Nephron progenitor cell (in vitro differentiated cells): ENCODE measurements at regions not wholly inside any gene's neighbourhood (a gene's known extent, or its start where the extent isn't known, plus 50 kb on each side); places are given as distances from the start of the nearest gene placed in this dataset.

Experiments used
- DNase-seq: peaks from one replicate; pipeline ENCODE4 v3.0.0; 2021
- H3K27ac Mint-ChIP-seq: 2 replicates; pipeline ENCODE4 v1.8.0; 2021; ENCODE audit warnings: mild to moderate bottlenecking, moderate library complexity, mixed read lengths
- H3K27me3 Mint-ChIP-seq: 2 replicates; pipeline ENCODE4 v1.8.0; 2021; ENCODE audit warnings: mild to moderate bottlenecking, low read depth, mixed read lengths; ENCODE audit not compliant: poor library complexity
- H3K36me3 Mint-ChIP-seq: 2 replicates; pipeline ENCODE4 v1.8.0; 2021; ENCODE audit warnings: low read depth, mixed read lengths
- H3K4me1 Mint-ChIP-seq: 2 replicates; pipeline ENCODE4 v1.8.0; 2021; ENCODE audit warnings: mixed read lengths
- H3K4me3 Mint-ChIP-seq: 2 replicates; pipeline ENCODE4 v1.8.0; 2021; ENCODE audit warnings: mild to moderate bottlenecking, moderate library complexity, mixed read lengths
- H3K9me3 Mint-ChIP-seq: 2 replicates; pipeline ENCODE4 v1.8.0; 2021; ENCODE audit warnings: mild to moderate bottlenecking, moderate library complexity, mixed read lengths
- CTCF ChIP-seq: fragments of 200-600 bp; sonication (generic); IDR thresholded peaks from 2 replicates; pipeline ENCODE4 v1.5.0; 2021; ENCODE audit warnings: antibody characterized with exemption

GRCh38 chr17:71287071-71287823 is 833.6 kb upstream of the SOX9 start:
- Mint-ChIP-seq H3K27ac (peak overlapping the region; percentile 4), H3K4me3 (peak overlapping the region; percentile 65), H3K27me3 (peaks cover 4% of the 10 kb centered on the region)

GRCh38 chr17:71292006-71292405 is 828.8 kb upstream of the SOX9 start:
- DNase-seq: no peak
- no peak for TF ChIP-seq CTCF
- Mint-ChIP-seq H3K36me3 (no peaks in the 10 kb centered on the region), H3K4me1 (peaks cover 23% of the 10 kb centered on the region), H3K4me3 (no peak overlapping the region), H3K27me3 (no peaks in the 10 kb centered on the region), H3K27ac (no peak overlapping the region), H3K9me3 (peaks cover 10% of the 10 kb centered on the region)

More at GRCh38 chr17:71287071-71287823, 833.6 kb upstream of the SOX9 start:
- Mint-ChIP-seq H3K9me3 (no peaks in the 10 kb centered on the region), H3K36me3 (no peaks in the 10 kb centered on the region), H3K4me1 (peaks cover 30% of the 10 kb centered on the region)
- DNase-seq: peak; percentile 31
- TF ChIP-seq CTCF: no peak

GRCh38 chr17:71296005-71296404 is 824.8 kb upstream of the SOX9 start:
- H3K4me1 Mint-ChIP-seq: peaks cover 4% of the 10 kb centered on the region
- no peak for TF ChIP-seq CTCF
- H3K4me3 Mint-ChIP-seq: no peak overlapping the region
- H3K27ac Mint-ChIP-seq: no peak overlapping the region
- DNase-seq: no peak
- no peaks in the 10 kb centered on the region for H3K27me3 Mint-ChIP-seq
- H3K36me3 Mint-ChIP-seq: no peaks in the 10 kb centered on the region
- H3K9me3 Mint-ChIP-seq: peaks cover 23% of the 10 kb centered on the region

DNA sequence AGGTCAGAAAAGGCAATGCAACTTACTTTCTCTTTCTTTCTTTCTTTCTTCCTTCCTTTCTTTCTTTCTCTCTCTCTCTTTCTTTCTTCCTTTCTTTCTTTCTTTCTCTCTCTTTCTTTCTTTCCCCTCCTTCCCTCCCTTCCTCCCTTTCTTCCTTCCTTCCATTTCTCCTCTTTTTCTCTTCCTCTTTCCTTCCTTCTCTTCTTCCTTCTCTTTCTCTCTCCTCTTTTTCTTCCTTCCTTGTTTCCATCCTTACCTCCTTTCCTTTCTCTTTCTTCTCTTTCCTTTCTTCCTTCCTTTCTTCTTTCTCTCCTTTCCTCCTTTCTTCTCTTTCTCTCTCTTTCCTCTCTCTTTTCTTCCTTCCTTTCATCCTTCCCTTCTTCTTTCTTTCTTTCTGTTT is 819.8 kb upstream of the SOX9 start:
- H3K9me3 Mint-ChIP-seq: peaks cover 36% of the 10 kb centered on the region
- no peak for TF ChIP-seq CTCF
- H3K4me3 Mint-ChIP-seq: no peak overlapping the region
- peaks cover 15% of the 10 kb centered on the region for H3K36me3 Mint-ChIP-seq
- DNase-seq: no peak
- H3K27ac Mint-ChIP-seq: no peak overlapping the region
- peaks cover 3% of the 10 kb centered on the region for H3K27me3 Mint-ChIP-seq
- H3K4me1 Mint-ChIP-seq: peaks cover 4% of the 10 kb centered on the region

GRCh38 chr17:71302721-71303549 is 817.9 kb upstream of the SOX9 start:
- Mint-ChIP-seq H3K4me3 (no peak overlapping the region), H3K27me3 (peaks cover 3% of the 10 kb centered on the region), H3K27ac (no peak overlapping the region), H3K4me1 (no peaks in the 10 kb centered on the region), H3K36me3 (peaks cover 19% of the 10 kb centered on the region), H3K9me3 (peaks cover 44% of the 10 kb centered on the region)
- no peak for TF ChIP-seq CTCF
- no peak for DNase-seq
